ENCODE measurements at regions not wholly inside any gene's neighbourhood (a gene's known extent, or its start where the extent isn't known, plus 50 kb on each side); places are given as distances from the start of the nearest gene placed in this dataset.

GRCh38 chr11:100472727-100473389 is 214.2 kb upstream of the ARHGAP42 start:
- no peak for TF ChIP-seq RAD21 (IDR thresholded peaks at IDR 0.05; ENCODE audit: low read depth)
- TF ChIP-seq CTCF (IDR thresholded peaks at IDR 0.05 in 2 of 3, conservative IDR thresholded peaks at IDR 0.05 in 1 of 3; ENCODE audit: borderline replicate concordance in 1 of 3, insufficient read depth in 1 of 3, low read depth in 2 of 3, low read length in 2 of 3), result no peak
- no peak for TF ChIP-seq EZH2 (IDR thresholded peaks at IDR 0.05)
- TF ChIP-seq POLR2A (IDR thresholded peaks at IDR 0.05; ENCODE audit: borderline replicate concordance, extremely low read depth, insufficient read depth, insufficient read length), result no peak
- TF ChIP-seq MAX (IDR thresholded peaks at IDR 0.05), result no peak
- no peak for TF ChIP-seq ZBTB33 (IDR thresholded peaks at IDR 0.05; ENCODE audit: extremely low read depth, insufficient replicate concordance, low read length)
- TF ChIP-seq ATF3 (IDR thresholded peaks at IDR 0.05), result no peak
- no peak for TF ChIP-seq POLR2AphosphoS5 (IDR thresholded peaks at IDR 0.05; ENCODE audit: low read depth, low read length)
- TF ChIP-seq CEBPB (IDR thresholded peaks at IDR 0.05; ENCODE audit: low read depth), result no peak
- TF ChIP-seq JUND (IDR thresholded peaks at IDR 0.05), result no peak
- TF ChIP-seq SRF (IDR thresholded peaks at IDR 0.05; ENCODE audit: low read depth), result no peak
